ENCODE measurements at regions not wholly inside any gene's neighbourhood (a gene's known extent, or its start where the extent isn't known, plus 50 kb on each side); places are given as distances from the start of the nearest gene placed in this dataset.

DNA sequence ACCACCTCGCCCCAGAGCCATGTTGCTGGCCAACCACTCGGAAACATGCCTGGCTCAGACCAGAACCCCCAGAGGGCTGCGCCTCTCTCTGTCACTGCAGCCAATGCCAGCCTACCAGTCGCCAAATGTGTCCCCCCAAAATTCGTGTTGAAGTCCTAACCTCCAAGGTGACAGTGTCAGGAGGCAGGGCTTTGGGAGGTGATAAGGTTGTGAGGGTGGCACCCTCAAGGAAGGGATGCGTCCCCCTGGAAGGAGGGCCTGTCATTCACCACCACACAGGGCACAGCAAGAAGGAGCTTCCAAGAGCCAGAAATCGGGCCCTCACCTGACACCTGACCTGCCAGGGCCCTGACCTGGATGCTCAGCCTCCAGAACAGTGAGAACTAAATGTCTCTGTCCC lies 291.9 kb upstream of the SALL3 start:
- TF ChIP-seq CTCF (conservative IDR thresholded peaks at IDR 0.05; ENCODE audit: low read length), result no peak
- no peak for DNase-seq (ENCODE audit: low read depth)
- H3K4me3 ChIP-seq (ENCODE audit: low read length), result no peak overlapping the region

DNA sequence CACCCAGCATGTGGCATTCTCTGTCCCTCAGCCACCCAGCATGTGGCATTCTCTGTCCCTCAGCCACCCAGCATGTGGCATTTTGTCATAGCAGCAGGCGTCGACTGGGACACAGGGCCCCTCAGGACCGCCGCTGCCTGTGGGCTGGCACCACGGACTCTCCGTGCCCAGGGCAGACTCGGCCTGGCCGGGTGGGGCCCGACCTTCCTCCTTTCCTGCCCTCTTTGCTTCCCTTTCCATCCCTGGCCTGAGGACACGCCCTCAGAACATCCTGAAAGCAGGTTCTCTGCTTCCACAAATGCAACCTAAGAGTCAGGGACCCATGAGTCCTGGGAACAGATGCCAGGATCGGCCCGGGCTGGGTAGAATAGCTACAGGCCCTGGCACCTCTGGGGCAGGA lies 291.4 kb upstream of the SALL3 start:
- DNase-seq (ENCODE audit: low read depth), result no peak
- no peak for TF ChIP-seq CTCF (conservative IDR thresholded peaks at IDR 0.05; ENCODE audit: low read length)
- H3K4me3 ChIP-seq (ENCODE audit: low read length), result no peak overlapping the region

GRCh38 chr18:78688916-78689315 lies 290.7 kb upstream of the SALL3 start:
- no peak for TF ChIP-seq CTCF (conservative IDR thresholded peaks at IDR 0.05; ENCODE audit: low read length)
- DNase-seq (ENCODE audit: low read depth), result no peak
- no peak overlapping the region for H3K4me3 ChIP-seq (ENCODE audit: low read length)

GRCh38 chr18:78689606-78690005 lies 290.0 kb upstream of the SALL3 start:
- TF ChIP-seq CTCF (conservative IDR thresholded peaks at IDR 0.05; ENCODE audit: low read length), result no peak
- no peak for DNase-seq (ENCODE audit: low read depth)
- no peak overlapping the region for H3K4me3 ChIP-seq (ENCODE audit: low read length)

DNA sequence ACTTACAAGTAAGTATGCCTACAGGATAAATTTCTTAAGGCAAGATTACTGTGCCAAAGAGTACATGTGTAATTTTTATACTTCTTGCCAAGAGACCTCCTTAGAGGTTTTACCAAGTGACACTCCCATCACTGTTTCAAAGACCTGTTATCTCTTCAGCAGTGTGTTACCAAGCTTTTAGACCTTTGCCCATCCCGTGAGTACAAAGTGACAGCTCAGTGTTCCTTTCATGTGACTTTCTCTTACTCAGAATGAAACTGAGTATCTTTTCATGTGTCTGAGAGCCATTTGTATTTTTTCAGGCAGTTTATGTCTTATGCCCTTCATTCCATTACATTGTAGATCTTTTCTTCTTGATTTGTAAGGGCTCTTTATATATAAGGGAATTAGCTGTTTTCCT lies 287.5 kb upstream of the SALL3 start:
- DNase-seq (ENCODE audit: low read depth), result no peak
- TF ChIP-seq CTCF (conservative IDR thresholded peaks at IDR 0.05; ENCODE audit: low read length), result no peak

DNA sequence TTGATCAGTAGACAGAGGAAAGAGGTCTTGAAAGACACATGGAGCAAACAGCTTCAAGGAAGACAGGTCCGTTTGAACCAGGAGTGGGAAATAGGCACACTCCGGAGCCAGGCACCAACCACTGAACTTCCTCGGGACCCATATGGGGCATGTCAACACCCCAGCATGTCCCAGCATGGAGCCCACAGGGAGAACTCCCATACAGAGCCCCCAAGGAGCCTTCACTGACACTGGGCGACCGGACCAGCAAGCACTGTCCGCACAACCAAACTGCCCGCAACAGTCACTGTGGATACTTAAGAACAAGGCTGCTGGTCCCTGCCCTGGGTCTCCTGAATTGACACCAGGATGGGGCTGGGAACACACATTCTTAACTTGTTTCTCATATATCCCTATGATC lies 286.2 kb upstream of the SALL3 start:
- no peak for TF ChIP-seq CTCF (conservative IDR thresholded peaks at IDR 0.05; ENCODE audit: low read length)

More for the DNA sequence above, 287.5 kb upstream of the SALL3 start:
- no peak overlapping the region for H3K4me3 ChIP-seq (ENCODE audit: low read length)

GRCh38 chr18:78696698-78697435 lies 282.8 kb upstream of the SALL3 start:
- TF ChIP-seq CTCF (conservative IDR thresholded peaks at IDR 0.05; ENCODE audit: low read length), result no peak
- no peak overlapping the region for H3K4me3 ChIP-seq (ENCODE audit: low read length)
- no peak for DNase-seq (ENCODE audit: low read depth)

More for the DNA sequence above, 286.2 kb upstream of the SALL3 start:
- DNase-seq (ENCODE audit: low read depth), result no peak
- H3K4me3 ChIP-seq (ENCODE audit: low read length), result no peak overlapping the region

All from AG10803 (cell line).